ENCODE measurements at regions not wholly inside any gene's neighbourhood (a gene's known extent, or its start where the extent isn't known, plus 50 kb on each side); places are given as distances from the start of the nearest gene placed in this dataset.
A peak's percentile ranks its signal among the peaks of the same experiment; 100 is the strongest.

DNA sequence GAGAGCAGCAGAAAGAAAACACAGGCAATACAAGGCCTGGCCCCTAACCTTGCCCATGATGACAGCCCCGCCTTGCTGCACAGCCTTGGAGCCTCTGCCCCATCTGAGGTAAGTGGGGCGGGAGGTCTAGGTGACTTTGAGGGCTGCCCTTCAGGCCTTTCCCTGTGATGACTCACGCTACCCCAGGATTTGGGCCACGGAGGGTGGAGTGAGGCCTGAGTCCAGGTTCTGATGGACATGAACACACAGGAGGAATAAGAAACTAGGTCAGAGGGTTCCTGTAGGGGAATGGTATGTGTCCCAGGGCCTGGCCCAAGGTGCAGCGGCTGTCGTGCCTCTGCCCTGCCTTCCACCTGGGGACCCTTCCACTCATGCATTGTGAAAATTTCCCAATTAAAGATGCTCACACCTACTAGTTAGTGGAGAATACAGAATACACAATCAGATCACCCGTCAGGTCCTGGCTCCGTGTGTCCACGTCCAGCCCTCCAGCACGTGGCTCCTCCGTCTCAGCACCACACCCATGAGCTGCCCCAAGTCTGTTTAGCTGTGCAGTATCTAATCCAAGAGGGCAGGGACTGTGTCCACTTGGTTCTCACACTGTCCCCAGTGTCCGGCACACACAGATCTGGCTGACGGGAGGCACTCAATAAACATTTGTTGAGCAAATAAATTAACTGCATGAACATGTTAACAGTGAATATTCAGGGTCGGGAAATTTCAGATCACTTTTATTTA lies 111.0 kb downstream of the CHST1 start:
- DNase-seq (ENCODE audit: low spot score) = no peak

DNA sequence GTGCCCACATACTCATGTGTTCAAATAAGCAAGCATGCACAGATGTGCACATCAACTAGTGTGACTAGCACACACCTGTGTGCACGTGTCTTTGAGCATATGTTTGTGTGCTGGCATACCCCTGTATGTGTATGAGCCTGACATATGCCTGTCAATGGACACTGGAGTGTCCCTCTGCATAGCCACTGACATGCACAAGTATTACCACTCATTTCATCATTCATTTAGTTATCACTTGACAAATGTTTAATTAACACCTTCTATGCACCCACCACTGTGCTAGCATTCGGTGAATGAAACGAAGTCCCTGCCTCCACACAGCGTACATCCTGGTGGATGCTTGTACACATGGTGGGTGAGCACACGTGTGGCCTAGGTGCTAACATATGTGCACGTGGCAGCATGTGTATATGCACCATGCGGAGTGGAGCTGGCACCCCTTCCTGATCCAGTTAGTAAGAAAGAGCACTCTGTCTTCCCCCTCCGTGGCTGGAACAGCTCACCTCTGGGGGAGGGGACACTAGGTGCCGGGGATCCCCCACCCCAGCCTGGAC lies 112.0 kb downstream of the CHST1 start:
- no peak for DNase-seq (ENCODE audit: low spot score)

DNA sequence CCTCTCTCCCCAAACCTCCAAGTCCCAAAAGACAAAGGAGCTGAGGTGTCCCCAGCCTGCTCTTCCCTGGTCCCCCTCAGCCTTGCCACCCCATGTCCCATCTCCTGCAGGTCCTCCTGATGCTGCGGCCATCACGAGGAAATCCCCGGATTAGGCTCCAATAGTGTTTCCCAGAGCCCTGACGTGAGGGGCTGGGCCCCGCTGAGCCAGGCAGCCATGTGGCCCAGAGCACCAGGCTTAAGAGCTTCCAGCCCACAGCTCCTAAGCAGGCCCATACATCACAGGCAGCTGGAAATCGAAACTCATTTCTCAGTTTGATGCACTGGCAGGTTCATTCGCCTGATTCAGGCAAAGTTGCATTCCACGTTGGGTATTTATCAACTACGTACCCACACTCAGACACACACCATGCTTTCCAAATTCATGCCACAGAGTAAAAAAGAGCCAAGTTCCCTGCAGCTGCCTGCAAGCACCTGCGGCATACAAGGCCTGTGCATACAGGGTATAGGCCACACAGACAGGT lies 114.2 kb downstream of the CHST1 start:
- DNase-seq (ENCODE audit: low spot score) = no peak

GRCh38 chr11:45549257-45549656 lies 116.2 kb downstream of the CHST1 start:
- DNase-seq (ENCODE audit: low spot score) = no peak

- DNase-seq (ENCODE audit: low spot score) = no peak
These were observed 119.1 kb downstream of the CHST1 start for GRCh38 chr11:45546366-45546765.

GRCh38 chr11:45544826-45545225 lies 120.6 kb downstream of the CHST1 start:
- DNase-seq (ENCODE audit: low spot score) = no peak

DNA sequence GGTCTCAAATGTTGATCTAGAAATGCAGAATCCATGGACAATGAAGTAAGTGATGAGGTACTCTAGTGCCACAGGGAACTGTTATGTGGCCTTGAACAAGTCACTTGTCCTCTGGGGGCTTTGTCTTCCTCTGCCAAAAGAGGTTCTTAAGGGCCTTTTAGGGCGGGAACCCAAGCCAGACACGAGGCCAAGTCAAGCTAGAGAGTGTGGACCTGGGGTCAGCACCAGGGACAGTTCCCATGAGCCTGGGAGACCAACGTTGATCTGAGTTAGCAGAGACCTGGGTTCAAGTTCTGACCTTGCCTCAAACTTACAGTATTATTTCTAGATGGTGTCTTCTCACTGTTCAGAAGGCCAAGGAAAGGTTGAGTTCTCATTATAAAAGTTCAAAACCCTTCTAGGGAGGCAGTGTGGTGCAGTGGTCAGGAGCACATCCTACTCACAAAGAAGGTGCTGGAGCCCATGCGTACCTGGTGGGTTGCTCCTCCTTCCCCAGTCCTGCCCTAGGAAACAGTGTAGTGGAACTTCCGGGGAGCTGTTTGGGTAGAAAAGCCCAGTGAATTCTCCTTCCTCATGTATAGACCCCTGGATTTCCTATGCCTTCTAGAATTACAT lies 121.5 kb downstream of the CHST1 start:
- DNase-seq (ENCODE audit: low spot score) = peak; percentile 13

DNA sequence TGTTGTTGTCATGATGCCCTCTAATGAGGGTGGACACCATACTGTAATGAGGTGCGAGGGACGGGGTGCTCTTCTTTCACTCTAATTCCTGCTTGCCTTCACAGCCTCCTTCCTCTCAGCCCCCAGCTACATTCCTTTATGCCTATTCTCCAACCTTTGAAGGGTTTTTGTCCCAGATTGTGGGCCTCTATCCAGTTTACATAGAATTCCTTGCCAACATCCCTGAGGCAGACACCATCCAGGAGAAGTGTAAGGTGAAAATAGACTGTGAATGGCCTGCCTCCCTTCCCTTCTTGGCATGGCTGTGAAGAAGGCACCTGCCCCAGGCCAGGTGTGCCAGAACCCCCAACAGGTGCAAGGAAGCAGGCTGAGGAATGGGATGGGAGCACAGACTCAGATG lies 122.3 kb downstream of the CHST1 start:
- no peak for DNase-seq (ENCODE audit: low spot score)

DNA sequence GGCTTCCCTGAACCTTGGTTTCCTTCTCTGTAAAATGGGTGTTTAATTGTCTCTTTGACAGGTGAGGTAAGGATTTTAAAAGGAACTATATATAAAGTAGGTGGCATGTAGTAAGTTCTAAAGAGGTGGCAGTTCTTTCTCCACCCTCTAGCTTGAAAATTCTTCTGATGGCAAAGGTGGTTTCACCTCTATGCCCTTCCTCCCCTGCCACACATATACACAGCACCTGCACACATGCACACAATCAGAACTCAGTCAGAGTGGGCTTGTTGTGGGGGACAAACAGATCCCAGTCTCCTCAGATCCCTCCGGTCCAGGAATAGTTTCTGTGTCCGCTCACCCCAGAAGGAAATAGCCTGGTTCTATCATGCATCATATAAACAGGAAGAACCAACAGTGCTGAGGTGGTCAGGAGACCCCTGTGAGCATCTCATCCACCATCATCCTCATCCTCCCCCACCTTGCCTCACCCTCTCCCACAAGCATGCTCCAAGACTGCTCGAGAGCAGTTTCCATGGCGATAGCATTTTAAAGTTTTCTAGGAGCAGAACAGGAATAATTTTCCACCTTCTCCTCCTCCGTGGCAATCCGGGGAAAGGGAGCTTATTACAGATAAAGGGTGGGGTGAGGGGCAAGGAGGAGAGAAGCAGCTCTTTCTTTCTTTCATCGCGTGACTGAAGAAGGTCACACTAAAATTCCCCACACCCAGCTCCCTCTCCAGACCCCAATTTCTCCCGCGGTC lies 123.6 kb downstream of the CHST1 start:
- no peak for DNase-seq (ENCODE audit: low spot score)

DNA sequence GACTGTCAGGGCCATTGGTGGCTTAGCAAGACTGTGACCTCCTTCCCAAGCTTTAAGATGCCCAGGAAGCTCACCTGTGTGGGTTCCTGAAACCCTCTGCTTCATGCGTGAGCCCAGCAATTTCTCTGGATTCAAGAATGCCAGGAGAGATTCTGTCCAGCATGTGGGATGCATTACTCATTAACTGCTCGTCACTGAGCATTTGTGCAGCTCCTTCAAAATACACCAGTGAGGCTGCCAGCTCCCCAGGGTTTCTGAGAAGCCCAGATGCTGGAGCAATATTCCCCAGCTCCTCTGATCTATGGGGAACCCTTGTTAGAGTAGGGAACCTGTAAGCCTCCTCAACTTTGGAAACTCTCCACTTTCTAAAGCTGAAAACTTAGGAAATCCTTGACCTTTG lies 126.5 kb downstream of the CHST1 start:
- DNase-seq (ENCODE audit: low spot score) = no peak

DNA sequence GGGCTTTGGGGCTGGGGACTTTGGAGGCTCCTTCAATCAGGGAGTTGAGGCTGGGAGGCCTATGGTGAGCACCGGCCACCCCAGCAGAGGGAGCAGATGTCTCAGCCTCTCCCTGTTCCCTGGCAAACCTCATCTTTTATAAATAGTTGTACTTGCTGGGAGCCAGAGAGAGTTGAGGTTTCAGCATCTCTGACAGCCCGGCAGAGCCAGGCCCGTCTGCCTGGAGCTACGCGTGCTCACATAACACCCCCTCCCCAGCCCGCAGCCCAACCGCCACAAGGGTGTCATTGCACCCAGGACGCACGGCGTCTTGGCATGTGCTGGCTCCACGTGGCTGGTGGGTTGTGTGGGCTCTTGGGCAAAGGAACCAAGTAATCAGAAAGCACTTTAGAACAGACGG lies 127.1 kb downstream of the CHST1 start:
- no peak for DNase-seq (ENCODE audit: low spot score)

- no peak for DNase-seq (ENCODE audit: low spot score)
These were observed 127.8 kb downstream of the CHST1 start for GRCh38 chr11:45537614-45538013.

DNA sequence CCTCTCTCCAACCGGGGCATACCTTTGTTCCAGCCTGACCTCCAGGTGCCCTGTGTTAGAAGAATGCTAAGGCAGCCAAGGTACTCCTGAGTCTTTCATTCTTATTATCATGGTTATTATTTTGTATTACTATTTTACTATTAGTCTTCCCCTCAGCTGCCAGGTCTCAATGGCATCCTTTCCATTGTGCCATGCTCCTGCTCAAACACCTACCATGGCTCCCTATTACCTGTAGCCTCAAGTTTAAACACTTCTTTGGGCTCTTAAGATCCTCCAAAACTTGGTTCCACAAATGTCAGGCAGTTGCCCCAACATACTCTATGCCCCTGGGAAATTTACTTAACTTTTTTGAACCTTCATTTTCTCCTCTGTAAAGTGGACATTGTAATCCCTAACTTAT lies 130.4 kb downstream of the CHST1 start:
- DNase-seq (ENCODE audit: low spot score) = no peak

- DNase-seq (ENCODE audit: low spot score) = no peak
These were observed 131.3 kb downstream of the CHST1 start for GRCh38 chr11:45534132-45534531.

GRCh38 chr11:45532546-45532945 lies 132.9 kb downstream of the CHST1 start:
- no peak for DNase-seq (ENCODE audit: low spot score)

- no peak for DNase-seq (ENCODE audit: low spot score)
These were observed 134.6 kb downstream of the CHST1 start for GRCh38 chr11:45530776-45531175.

DNA sequence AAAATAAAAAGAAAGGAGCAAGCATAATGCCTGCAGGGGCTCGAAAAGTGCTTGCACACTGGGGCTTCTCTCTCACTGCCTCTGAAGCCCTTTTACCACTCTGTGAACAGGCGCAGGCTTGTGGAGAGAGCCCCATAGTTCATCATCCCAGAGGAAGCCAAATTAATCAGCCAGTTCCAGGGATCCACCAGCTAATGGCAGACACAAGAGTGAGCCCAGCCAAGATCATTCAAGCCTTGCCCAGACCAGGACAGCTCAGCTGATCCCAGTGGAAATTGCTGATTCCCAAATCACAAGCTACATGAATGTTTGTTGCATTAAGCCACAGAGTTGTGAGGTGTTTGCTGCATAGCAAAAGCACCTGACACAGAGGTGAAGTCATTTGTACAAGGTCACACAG lies 135.3 kb downstream of the CHST1 start:
- no peak for DNase-seq (ENCODE audit: low spot score)

DNA sequence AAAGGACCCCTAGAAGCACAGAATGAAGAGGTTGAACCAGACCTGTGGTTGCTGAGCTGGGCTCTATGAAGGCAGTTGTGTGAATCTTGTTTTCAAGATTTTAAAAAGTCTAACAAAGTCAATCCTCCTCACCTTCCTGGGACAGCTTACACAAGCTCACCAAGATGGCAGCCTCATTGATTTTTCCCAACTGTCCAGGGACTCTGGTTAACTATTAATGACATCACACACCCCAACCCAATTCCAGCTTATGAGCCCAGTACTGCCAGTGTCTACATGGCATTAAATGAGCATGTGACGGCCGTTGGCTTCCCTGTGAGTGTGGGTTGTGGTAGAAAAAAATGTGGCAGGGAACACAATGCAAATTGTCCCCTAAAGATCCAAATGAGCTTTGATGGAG lies 137.0 kb downstream of the CHST1 start:
- DNase-seq (ENCODE audit: low spot score) = no peak

GRCh38 chr11:45527898-45528297 lies 137.5 kb downstream of the CHST1 start:
- no peak for DNase-seq (ENCODE audit: low spot score)

DNA sequence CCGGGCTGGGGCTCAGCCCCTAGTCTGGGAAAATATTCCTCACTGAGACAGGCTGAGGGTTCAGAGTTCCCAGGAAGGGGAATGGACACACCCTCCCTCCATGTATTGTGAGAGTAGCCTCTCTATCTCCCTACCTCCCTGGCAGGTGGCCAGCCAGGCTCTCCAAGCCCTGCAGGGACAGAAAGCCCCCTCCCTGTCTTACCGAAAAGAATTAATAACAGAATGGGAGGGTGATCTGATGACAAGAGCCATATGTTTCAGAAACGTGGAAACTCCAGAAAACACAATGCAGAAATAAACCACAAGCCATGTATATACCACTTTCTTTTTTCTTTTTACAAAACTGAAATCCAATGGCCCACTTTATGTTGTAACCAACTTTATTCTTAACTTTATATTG lies 140.0 kb downstream of the CHST1 start:
- DNase-seq (ENCODE audit: low spot score) = no peak

GRCh38 chr11:45523760-45524159 lies 141.7 kb downstream of the CHST1 start:
- DNase-seq (ENCODE audit: low spot score) = no peak

DNA sequence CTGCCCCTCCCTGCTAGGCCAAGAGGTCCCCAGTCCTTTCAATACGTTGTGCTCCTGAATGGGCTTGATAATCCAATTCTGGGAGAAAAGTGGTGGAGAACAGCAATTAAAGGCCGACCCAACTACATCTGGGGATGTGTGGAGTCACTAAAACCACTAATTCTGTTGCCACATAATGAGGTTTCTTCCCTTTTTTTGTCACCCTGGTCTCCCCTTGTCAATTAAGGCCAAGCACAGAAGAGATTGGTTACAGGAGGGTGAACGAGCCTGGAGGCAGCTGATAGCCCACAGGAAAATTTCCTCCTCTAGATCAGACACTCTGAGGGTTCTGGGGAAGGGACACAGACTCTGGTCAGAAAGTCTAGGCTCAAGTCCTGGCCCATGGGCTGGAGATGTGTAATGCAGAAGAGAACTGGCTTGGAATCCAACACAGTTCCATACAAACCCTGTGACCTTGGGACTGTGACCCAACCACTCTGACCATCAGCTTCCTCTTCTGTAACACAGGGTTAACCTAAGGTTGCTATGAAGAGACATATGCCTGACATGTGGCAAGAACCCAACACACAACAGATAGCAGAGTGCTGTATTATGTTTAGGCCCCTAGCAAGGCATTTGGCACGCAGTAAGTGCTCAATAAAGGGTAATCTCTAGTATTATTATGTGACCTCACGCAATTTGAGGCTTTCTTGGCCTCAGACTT lies 146.4 kb downstream of the CHST1 start:
- DNase-seq (ENCODE audit: low spot score) = no peak

Measured in COLO829 (cell line).